ENCODE measurements at regions not wholly inside any gene's neighbourhood (a gene's known extent, or its start where the extent isn't known, plus 50 kb on each side); places are given as distances from the start of the nearest gene placed in this dataset.

DNA sequence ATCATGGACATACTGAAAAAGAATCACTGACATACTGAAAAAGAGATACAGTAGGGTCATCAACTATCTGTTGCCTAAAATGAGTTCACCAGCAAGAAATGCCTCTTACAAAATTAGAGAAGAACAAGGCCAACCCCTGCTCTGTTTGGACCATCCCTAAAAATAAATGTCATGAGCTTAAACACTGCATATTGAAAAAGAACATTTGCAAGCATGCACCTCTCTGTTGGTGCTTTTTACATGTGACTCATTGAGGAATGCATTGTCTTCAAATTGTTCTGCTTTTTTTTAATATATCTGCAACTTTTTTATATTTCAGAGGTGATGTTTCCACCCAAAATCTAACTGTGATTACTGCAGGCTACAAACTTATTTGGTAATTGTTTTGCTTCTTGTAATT is 233.9 kb upstream of the LRATD1 start:
- no peaks in the 10 kb centered on the region for H3K4me1 ChIP-seq (ENCODE audit: insufficient read depth, low read length)
- no peaks in the 10 kb centered on the region for H3K79me2 ChIP-seq (ENCODE audit: insufficient read depth, low read length)
- no peak for TF ChIP-seq DMAP1 (CRISPR knock-in tag; IDR thresholded peaks at IDR 0.05)
- intact Hi-C loops (cut with micrococcal nuclease; ENCODE audit: unreplicated experiment): no loop called here
- CTCF ChIA-PET (ENCODE audit: low intra/inter-chr PET ratio, low total read pairs): no interaction called here
- DNase-seq (ENCODE audit: low spot score) (no peak), FAIRE-seq (no peak), ATAC-seq (no peak)
- no peak overlapping the region for H3K4me2 ChIP-seq (ENCODE audit: low read depth, low read length)
- peaks cover 34% of the 10 kb centered on the region; the same call in 1 of the 2 replicates for H3K9me3 ChIP-seq (ENCODE audit: low read length)
- H3K9ac ChIP-seq (ENCODE audit: insufficient read depth, low read depth, low read length): no peak overlapping the region
- H4K20me1 ChIP-seq (ENCODE audit: insufficient read depth, low read length): no peaks in the 10 kb centered on the region
- no peaks in the 10 kb centered on the region for H3K36me3 ChIP-seq (replicated peaks in 1 of 2; ENCODE audit: control insufficient read depth in 1 of 2, insufficient read depth in 2 of 2, low read length in 2 of 2)
- POLR2A ChIA-PET: no interaction called here
- no peaks in the 10 kb centered on the region for H3K27me3 ChIP-seq (ENCODE audit: control insufficient read depth in 1 of 2, insufficient read depth in 2 of 2, low read length in 2 of 2)
- H2AFZ ChIP-seq (ENCODE audit: low read length): no peak overlapping the region
- no peak overlapping the region for H3K4me3 ChIP-seq (replicated peaks in 1 of 3; ENCODE audit: insufficient read depth in 1 of 3, low read depth in 2 of 3, low read length in 3 of 3)
- BruUV-seq (replicated peaks): no TSS peak
- in situ Hi-C loops (cut with HindIII; ENCODE audit: extremely low pct_ligation_motif_present, low pct_unique_long_range_greater_than_20kb): no loop called here
- H3K27ac ChIP-seq (ENCODE audit: extremely low read length, insufficient read depth, low read length): no peak overlapping the region

DNA sequence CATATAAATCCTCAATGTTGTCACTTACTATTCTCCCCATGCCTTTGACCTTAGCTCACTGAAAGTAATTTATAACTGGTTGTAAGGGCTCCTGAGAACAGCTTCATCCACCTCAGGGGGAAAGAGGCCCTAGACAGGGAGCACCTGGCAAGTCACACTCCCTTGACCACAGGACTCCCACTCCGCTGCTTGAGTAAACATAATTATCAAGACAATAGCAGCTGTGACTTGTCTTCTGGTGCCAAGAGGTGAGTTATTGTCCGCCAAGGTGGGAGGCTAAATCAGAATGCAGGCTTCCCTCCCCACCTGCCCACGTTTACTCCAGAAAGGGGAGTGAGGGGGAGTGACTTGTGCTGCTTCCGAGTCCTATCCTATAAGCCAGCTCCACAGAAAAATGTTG is 230.6 kb upstream of the LRATD1 start:
- no TSS peak for BruUV-seq (replicated peaks)
- Histone ChIP-seq H3K9ac (ENCODE audit: insufficient read depth, low read depth, low read length) (no peak overlapping the region), H3K79me2 (ENCODE audit: insufficient read depth, low read length) (no peaks in the 10 kb centered on the region), H4K20me1 (ENCODE audit: insufficient read depth, low read length) (no peaks in the 10 kb centered on the region), H3K36me3 (replicated peaks in 1 of 2; ENCODE audit: control insufficient read depth in 1 of 2, insufficient read depth in 2 of 2, low read length in 2 of 2) (no peaks in the 10 kb centered on the region), H3K4me2 (ENCODE audit: low read depth, low read length) (no peak overlapping the region), H3K4me1 (ENCODE audit: insufficient read depth, low read length) (no peaks in the 10 kb centered on the region), H2AFZ (ENCODE audit: low read length) (no peak overlapping the region), H3K27ac (ENCODE audit: extremely low read length, insufficient read depth, low read length) (no peak overlapping the region), H3K9me3 (ENCODE audit: low read length) (peaks cover 47% of the 10 kb centered on the region), H3K4me3 (replicated peaks in 1 of 3; ENCODE audit: insufficient read depth in 1 of 3, low read depth in 2 of 3, low read length in 3 of 3) (no peak overlapping the region), H3K27me3 (ENCODE audit: control insufficient read depth in 1 of 2, insufficient read depth in 2 of 2, low read length in 2 of 2) (no peaks in the 10 kb centered on the region)
- intact Hi-C loops (cut with micrococcal nuclease; ENCODE audit: unreplicated experiment) (no loop called here), in situ Hi-C loops (cut with HindIII; ENCODE audit: extremely low pct_ligation_motif_present, low pct_unique_long_range_greater_than_20kb) (no loop called here)
- no peak for DNase-seq (ENCODE audit: low spot score)
- ATAC-seq: no peak
- FAIRE-seq: no peak
- CTCF ChIA-PET (ENCODE audit: low intra/inter-chr PET ratio, low total read pairs): no interaction called here
- POLR2A ChIA-PET: no interaction called here
- WGBS (ENCODE audit: low lambda C conversion rate): 6% methylated on average over 4 of the region's 4 CpGs
- TF ChIP-seq SALL1 (CRISPR knock-in tag; IDR thresholded peaks at IDR 0.05) (no peak), MAZ (IDR thresholded peaks at IDR 0.05; ENCODE audit: borderline replicate concordance, low read depth, low read length) (no peak), MAZ (CRISPR knock-in tag; IDR thresholded peaks at IDR 0.05; ENCODE audit: low read depth) (no peak), ZNF670 (CRISPR knock-in tag; IDR thresholded peaks at IDR 0.05; ENCODE audit: borderline replicate concordance) (no peak), ZKSCAN1 (IDR thresholded peaks at IDR 0.05; ENCODE audit: low read length) (no peak), ZSCAN31 (CRISPR knock-in tag; IDR thresholded peaks at IDR 0.05; ENCODE audit: low read depth) (no peak), ZNF225 (CRISPR knock-in tag; IDR thresholded peaks at IDR 0.05) (no peak), JUND (CRISPR knock-in tag; IDR thresholded peaks at IDR 0.05) (no peak)
- TF ChIP-seq, protein P1, sequence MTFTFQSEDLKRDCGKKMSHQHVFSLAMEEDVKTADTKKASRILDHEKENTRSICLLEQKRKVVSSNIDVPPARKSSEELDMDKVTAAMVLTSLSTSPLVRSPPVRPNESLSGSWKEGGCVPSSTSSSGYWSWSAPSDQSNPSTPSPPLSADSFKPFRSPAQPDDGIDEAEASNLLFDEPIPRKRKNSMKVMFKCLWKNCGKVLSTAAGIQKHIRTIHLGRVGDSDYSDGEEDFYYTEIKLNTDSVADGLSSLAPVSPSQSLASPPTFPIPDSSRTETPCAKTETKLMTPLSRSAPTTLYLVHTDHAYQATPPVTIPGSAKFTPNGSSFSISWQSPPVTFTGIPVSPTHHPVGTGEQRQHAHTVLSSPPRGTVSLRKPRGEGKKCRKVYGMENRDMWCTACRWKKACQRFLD (CRISPR knock-in tag; IDR thresholded peaks at IDR 0.05; ENCODE audit: borderline replicate concordance): no peak
- TF ChIP-seq, protein P2, sequence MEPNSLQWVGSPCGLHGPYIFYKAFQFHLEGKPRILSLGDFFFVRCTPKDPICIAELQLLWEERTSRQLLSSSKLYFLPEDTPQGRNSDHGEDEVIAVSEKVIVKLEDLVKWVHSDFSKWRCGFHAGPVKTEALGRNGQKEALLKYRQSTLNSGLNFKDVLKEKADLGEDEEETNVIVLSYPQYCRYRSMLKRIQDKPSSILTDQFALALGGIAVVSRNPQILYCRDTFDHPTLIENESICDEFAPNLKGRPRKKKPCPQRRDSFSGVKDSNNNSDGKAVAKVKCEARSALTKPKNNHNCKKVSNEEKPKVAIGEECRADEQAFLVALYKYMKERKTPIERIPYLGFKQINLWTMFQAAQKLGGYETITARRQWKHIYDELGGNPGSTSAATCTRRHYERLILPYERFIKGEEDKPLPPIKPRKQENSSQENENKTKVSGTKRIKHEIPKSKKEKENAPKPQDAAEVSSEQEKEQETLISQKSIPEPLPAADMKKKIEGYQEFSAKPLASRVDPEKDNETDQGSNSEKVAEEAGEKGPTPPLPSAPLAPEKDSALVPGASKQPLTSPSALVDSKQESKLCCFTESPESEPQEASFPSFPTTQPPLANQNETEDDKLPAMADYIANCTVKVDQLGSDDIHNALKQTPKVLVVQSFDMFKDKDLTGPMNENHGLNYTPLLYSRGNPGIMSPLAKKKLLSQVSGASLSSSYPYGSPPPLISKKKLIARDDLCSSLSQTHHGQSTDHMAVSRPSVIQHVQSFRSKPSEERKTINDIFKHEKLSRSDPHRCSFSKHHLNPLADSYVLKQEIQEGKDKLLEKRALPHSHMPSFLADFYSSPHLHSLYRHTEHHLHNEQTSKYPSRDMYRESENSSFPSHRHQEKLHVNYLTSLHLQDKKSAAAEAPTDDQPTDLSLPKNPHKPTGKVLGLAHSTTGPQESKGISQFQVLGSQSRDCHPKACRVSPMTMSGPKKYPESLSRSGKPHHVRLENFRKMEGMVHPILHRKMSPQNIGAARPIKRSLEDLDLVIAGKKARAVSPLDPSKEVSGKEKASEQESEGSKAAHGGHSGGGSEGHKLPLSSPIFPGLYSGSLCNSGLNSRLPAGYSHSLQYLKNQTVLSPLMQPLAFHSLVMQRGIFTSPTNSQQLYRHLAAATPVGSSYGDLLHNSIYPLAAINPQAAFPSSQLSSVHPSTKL (CRISPR knock-in tag; IDR thresholded peaks at IDR 0.05): no peak
- TF ChIP-seq, protein P3, sequence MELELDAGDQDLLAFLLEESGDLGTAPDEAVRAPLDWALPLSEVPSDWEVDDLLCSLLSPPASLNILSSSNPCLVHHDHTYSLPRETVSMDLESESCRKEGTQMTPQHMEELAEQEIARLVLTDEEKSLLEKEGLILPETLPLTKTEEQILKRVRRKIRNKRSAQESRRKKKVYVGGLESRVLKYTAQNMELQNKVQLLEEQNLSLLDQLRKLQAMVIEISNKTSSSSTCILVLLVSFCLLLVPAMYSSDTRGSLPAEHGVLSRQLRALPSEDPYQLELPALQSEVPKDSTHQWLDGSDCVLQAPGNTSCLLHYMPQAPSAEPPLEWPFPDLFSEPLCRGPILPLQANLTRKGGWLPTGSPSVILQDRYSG (CRISPR knock-in tag; IDR thresholded peaks at IDR 0.05): no peak

All from HepG2 (cell line).